GM18502 (cell line): ENCODE measurements at regions not wholly inside any gene's neighbourhood (a gene's known extent, or its start where the extent isn't known, plus 50 kb on each side); places are given as distances from the start of the nearest gene placed in this dataset.
"Not testable (repeated sequence)": the region's sequence is repeated elsewhere in the genome, so short reads cannot be mapped to it uniquely, and the experiment has no call there.

Experiments used
- ATAC-seq: cut with Tn5 transposase; IDR thresholded peaks from one replicate; pipeline ENCODE4 v1.9.1; 2021; ENCODE audit warnings: mild to moderate bottlenecking; ENCODE audit not compliant: unreplicated experiment, poor library complexity

DNA sequence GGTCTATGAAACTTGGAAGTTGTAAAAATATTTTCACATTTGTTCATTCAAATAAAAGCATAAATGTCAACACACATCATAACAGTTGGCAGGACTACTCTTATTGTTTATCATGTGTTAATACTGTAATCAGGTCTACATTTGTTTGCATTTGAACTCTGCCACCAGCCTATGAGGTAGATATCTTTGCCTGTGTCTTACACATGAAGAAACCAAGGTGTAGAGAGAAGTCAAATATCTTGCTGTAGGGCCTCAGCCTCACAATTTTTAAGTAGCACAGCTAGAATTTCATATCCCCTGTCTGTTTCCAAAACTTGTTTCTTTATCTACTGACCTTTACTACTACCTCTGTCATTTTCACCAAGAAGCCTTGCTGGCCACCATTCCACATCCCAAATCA lies 161.9 kb downstream of the ZIC4 start:
- ATAC-seq: no peak

DNA sequence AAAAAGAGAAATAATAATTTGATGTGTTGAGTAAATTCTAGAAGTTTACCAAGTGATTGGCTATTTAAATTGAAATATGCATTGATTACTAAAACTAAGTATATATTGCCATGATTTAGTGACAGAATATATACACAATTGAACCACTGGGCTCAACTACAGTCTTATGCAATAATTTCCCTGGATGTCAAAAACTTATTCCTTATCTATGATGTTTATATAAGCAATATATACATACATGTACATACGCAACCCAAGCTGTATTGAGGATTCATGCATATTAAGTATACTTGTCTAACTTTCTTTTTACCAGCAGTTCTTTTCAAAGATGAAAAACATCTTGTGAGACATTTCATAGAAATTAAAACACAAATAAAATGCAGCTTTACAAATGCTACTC lies 165.8 kb downstream of the ZIC4 start:
- no peak for ATAC-seq

DNA sequence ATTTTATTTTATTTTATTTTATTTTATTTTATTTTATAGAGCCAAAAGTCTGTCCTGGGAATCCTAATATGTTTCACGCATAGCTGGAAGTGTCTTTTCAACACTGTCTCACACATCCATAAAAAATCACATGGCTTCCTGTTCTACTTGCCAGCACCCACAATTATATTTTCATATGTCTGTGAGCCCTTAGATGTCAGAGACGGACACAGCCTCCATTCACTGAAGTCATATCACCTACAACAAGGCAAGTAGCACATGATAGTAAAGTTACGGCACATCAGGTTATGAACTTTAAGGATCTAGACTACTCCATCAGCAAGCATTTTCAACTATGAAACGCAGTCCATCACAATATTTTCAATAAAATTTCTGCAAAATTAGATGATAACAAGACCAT lies 168.4 kb downstream of the ZIC4 start:
- no peak for ATAC-seq

DNA sequence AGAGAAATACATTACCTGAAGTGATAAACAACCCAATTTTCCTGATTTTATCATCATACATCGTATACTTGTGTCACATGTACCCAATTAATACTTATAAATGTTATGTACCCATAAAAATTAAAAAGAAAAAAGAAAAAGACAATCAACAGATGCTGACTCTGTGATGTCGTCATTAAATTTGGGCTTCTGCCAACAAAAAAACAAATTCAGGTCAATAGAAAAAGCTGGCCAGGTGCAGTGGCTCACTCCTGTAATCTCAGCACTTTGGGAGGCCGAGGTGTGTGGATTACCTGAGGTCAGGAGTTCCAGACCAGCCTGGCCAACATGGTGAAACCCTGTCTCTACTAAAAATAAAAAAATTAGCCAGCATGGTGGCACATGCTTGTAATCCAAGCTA lies 174.4 kb downstream of the ZIC4 start:
- ATAC-seq: not testable (repeated sequence)

DNA sequence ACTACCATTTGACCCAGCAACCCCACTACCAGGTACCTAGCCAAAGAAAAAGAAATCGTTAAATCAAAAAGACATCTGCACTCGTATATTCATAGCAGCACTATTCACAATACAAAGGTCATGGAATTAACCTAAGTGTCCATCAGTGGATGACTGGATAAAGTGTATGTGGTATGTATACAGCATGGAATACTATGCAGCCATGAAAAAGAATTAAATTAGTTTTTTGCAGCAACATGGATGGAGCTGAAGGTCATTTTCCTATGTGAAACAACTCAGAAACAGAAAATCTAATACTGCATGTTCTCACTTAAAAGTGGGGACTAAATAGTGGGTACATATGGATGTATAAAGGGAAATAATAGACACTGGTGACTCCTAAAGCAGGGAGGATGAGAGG lies 175.2 kb downstream of the ZIC4 start:
- ATAC-seq: no peak

DNA sequence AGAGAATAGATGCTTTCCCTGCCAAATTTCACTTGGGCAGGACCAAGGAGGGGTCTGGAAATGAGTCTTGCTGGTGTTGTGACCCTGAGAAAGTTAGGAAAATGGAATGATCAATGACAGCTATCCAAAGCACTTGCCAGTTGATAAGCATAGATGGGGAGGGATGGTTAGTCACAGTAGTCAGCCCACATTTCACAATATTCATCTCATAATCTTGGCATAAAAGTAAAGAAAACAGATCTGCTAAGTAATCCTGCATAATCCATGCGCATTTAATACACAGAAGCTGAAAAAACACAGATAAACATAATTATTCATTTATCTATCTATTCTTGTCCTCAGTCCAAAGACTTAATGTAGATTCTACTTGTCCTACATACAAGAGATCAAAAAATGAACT lies 184.1 kb downstream of the ZIC4 start:
- no peak for ATAC-seq

DNA sequence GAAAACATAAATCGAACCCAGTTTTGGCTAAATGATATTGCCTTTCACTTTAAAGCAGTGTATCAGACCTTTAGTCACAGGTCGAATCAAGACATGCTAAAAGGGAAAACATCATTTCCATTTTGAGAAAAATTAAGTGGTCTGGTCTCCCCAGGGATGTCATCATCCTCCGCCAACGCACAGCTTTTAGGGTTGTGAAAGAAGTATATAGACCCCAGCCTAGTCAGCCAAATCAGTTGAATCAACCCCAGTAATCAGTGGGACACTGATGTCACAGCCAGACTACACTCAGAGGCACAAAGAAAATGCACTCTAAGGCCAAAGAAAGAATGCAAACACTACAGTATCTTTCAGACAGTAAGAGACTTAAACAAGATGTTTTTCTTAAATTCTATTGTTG lies 187.4 kb downstream of the ZIC4 start:
- no peak for ATAC-seq

DNA sequence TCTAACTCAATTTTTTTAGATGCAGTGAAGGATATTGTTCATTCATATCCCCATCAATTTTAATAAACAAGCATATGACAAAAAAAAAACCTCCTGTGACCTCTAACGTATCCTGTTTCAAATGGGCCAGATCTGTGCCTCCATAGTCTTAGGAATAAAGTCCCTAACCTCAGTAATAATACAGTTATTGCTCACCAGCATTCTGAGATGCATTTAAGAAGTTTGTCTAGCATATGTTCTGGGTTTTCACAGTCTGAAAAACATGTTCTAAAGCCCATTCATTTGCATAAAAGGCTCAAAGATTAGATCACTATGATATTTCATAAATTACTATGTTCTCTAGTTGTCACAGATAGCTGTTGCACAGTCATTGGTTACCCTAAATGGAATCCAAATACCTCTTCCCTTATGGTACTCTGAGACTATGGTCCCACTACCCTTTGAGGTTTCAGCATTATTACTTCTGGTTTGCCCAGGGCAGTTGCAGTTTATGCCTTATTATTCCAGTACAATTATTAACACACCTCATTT lies 190.1 kb downstream of the ZIC4 start:
- ATAC-seq: peak; percentile 52

DNA sequence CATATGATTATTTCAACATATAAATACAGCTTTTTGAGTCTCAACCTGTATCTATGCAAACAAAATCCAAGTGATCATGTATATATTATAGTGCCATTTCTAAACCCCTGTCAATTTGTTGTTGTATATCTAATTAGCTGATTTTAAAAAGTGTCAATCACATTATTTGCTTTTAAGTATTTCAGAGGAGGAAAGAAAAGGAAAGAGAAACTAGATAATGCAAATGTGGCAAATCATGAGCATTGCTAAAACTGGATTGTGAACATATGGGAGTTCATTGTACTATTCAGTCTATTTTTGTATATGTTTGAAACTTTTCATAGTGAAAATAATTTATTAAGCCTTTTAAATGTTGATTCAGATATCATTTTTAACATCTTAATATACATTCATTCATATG lies 190.7 kb downstream of the ZIC4 start:
- ATAC-seq: peak; percentile 72

DNA sequence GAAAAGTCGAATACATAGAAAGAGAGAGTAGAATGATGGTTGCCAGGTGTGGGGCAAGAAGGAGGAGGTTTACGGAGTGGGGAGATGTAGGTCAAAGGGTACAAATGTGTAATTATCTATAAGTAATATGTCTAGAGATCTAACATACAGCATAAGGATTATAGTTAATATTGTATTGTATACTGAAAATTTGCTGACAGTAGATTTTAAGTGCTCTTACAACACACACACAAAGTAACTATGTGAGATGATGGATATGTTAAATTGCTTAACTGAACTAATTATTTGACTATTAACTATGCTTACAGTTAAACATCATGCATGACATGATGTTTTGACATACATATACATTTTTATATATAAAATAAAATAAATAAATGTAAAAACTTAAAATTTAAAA lies 192.7 kb downstream of the ZIC4 start:
- ATAC-seq: no peak

DNA sequence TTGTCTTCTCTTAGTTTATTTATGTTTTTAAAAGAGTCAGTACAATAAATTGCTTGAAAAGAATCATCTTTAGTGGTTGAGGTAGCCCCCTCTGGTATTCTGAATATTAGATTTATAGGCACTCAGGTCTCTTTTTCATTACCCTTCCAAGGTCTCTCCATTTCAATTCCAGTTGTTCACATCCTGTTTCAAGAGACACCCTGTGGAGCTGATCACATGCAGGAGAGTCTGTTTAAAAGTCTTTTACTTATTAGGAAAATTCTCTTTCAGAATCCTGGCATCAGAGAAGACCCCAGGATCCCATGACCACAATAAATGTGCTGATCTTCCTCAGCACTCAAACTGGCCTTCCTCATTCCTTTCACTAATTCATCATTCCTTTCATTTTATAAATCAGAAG lies 195.7 kb downstream of the ZIC4 start:
- no peak for ATAC-seq

DNA sequence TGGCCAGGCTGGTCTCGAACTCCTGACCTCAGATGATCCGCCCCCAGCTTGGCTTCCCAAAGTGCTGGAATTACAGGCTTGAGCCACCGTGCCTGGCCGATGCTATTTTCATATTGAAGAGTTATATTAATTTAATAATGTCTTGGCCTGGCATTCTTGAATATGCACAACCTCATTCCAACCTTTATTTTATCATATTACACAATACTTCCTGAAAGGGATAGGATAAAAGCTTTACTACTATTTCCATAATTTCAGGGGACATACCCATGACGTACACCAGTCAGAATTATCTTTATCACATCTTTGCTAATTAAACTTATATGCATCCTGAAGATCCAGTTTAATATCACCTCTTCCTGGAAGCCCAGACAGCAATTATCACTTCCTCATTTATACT lies 205.3 kb downstream of the ZIC4 start:
- ATAC-seq: no peak

DNA sequence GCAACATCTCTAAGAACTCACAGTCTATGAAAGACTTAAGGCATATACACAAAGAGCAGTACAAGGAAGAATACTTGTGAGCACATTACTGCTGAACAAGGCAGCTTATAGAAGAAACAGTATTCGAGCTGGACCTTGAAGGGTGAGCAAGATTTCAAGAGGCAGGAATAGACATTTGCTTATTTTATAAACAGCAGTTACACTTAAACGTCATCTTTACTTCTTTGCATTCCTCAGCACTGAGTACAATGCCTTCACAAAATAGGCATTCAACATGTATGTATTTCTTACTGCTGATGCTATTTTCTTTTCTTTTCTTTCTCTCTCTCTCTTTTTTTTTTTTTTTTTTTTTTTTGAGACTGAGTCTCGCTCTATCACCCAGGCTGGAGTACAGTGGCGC lies 205.8 kb downstream of the ZIC4 start:
- no peak for ATAC-seq

DNA sequence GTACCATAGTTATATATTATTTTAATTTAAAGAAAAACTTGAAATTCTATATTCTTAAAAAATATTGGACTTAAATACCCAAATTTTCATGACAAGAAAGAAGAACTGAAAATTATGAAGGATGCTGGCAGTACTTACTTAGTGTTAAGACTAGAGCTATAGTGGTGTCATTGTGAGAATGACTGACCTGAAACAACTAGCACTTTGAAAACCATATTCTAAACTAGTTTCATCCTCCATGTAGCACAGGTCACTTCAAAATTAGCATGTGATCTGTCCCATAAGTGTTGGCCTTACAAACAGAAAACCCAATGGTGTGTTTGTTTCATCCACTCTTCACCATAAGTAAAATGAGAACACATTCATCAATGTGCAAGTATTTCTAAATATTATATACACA lies 208.6 kb downstream of the ZIC4 start:
- ATAC-seq: peak; percentile 71

DNA sequence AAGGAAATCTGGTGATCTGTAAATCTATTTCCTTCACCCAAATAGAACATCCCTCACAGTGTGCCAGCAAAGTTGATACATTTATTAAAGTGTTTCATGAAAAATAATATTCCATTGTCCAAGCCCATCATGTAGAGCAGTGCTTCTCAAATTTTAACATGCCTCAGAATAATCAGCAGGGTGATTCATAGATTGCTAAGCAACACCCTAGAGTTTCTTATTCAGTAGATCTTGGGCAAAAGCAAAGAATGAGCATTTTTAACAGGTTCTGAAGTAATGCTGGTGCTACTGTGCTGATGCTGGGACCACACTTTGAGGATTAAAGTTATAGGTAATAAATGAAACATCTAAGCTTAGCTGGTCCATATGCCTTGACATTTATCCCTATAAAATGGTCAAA lies 210.5 kb downstream of the ZIC4 start:
- ATAC-seq: no peak

DNA sequence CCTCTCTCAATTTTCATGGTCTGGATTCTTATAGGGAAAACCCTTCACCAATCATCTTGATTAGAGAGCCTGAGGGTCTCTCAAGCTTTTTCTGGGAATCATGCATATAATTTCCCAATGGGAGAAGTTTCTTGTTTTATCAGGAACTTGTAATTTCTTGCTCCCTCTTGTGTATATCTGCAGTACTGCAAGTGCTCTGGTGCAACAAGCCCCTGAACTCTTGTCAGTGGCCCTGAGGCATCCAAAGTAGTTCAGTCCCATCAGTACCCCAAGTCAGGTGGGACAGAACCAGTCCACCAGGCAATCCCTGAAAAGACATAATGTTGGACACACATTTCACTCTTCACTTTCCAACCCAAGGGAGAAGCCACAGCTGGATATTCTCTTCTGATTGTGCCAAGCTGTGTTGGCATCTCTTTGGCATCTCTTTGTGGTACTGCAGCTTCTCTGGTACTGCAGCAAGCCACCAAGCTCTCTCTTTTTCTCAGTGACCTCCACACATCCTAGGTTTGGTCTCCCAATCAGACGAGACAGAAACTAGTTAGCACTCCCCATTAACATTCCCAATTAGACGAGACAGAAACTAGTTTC lies 214.5 kb downstream of the ZIC4 start:
- peak; percentile 87 for ATAC-seq

DNA sequence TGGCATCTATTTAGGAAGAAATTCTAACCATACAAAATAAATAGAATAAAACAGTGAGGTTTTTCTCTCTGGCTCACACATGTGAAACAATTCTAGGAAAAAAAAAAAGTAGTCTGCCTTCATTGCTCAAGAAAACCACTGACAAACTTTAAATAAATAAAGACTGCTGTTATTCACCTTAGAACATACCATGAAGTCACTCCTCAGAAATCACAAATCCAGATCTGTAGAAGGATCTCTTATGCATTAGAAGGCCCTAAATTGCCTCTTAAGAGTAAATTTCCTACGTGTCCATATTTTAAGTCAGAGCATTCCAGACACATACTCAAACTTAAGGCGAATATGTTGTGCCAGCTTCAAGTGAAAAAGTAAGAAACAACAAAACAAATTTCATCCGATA lies 217.3 kb downstream of the ZIC4 start:
- no peak for ATAC-seq

DNA sequence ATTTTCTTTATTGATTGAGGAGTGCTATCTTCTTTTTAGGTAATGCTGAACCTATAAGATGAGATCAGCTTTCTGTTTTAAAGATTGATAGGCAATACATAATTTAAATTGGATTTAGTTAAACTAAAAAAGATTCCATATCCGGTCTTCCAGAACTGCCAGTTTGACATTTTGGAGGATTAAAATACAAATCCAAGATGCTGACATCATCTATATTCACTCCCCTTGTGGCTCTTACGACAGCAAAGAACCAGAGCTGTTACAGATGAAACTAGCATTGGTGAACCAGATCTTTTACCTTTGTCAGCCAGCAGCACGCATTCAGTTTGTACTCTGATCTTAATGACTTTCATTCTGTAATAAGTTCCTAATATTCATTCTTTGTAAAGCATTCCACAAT lies 218.7 kb downstream of the ZIC4 start:
- ATAC-seq: no peak

DNA sequence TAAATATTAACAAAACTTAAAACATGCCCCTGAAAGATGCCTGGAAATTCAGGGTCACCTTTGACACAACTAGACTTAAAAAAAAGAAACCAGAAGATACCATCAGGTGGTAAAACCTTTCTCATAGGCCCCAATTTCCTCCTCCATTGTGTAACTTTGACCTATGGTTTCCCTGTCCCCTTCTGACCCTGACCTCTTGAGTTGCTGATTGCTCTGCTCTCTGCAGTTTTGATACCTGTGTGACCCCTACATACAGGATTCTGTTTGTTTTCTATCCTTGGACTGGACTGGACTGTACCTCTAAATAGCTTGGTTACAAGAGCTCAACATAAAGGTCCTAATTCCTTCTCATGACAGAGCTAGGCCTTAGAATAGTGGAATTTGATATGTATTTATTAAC lies 220.6 kb downstream of the ZIC4 start:
- ATAC-seq: no peak

DNA sequence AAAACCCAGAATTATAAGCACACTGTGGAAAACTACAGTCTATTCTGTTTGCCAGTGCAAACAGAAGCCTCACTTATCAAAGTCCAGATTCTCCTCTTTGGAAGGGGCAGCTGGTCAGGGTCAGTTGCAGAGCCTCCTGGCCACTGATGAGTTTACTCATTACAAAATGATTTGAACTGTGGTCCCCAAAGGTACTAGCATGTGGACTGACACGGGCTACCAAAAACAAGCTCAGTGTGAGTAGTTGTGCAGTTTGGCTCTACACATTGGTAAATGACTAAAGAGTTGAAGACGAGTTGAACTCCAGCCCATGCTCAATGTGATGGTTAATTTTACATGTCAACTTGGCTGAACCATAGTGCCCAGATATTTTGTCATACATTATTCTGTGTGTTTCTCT lies 221.5 kb downstream of the ZIC4 start:
- ATAC-seq: no peak

DNA sequence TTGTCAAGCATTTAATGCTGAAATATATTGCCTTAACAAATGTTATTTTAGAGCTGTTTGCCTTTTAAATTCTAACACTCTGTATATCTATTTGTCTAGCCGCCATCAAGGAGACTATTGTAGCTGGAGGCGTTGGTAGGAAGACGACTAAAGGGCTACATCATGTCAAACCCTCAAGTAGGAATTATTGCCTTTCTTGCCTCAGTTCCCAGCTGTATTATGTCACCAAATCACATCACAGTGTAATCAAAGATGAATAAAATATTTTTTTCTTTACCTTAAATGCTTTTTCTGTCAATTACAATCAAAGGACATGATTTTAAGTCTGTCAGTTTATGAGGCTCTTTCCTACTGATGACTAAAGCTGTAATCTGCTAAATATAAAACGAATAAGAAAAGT lies 233.1 kb downstream of the ZIC4 start:
- no peak for ATAC-seq

DNA sequence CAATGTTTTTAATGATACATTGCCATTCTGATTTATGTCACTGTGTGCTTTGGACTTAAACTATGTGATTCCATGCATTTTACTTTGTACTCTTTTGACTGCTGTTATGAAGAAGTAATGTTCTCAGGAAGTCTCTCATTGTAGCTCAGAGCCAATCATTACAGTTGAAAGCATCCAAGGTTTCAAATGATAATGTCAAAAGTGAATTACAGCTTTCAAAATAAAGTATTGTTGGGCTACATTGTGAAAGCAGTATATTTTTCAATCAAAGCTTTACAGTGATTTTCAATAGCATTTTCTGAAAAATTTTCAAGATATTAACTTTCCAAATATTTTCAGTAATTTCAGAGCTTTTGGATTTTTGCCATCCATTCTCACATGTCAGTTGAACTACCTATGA lies 243.6 kb downstream of the ZIC4 start:
- ATAC-seq: no peak

DNA sequence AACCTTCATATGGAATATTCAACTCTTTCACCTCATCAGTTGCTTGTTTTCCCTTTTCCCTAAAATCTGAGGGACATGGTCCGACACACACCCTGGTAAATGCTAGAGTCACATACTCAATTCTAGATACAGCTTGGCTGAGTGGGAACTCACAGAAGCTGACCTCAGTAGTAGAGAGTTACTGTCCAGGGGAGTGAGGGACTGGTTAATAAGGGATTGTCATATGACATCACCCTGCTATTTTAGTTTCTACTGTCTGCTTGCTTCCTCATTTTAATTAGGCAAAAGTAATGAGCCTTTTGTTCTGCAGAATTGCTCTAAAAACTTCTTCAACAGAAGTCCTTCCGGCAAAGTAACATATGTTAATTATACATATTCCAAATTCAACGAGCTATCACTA lies 244.5 kb downstream of the ZIC4 start:
- no peak for ATAC-seq
